SK-N-SH (cell line): ENCODE measurements at regions not wholly inside any gene's neighbourhood (a gene's known extent, or its start where the extent isn't known, plus 50 kb on each side); places are given as distances from the start of the nearest gene placed in this dataset.

Source experiments
- ELF1 ChIP-seq: IDR thresholded peaks from 2 replicates; pipeline ENCODE4 v1.4.0; 2012
- EP300 ChIP-seq, 2 experiments: IDR thresholded peaks; 2 replicates each; pipeline versions ENCODE4 v1.4.0 to v1.6.1; 2012; ENCODE audit warnings: borderline replicate concordance in 1 of 2, low read depth in 1 of 2, low read length in 1 of 2
- JUND ChIP-seq: IDR thresholded peaks from 2 replicates; pipeline ENCODE4 v1.4.0; 2012
- MXI1 ChIP-seq: IDR thresholded peaks from 2 replicates; pipeline ENCODE4 v1.6.1; 2012; ENCODE audit warnings: mild to moderate bottlenecking, low read depth, low read length, improper control_type of control experiment
- SIN3A ChIP-seq: IDR thresholded peaks from 2 replicates; pipeline ENCODE4 v1.6.1; 2012; ENCODE audit warnings: low read depth, mild to moderate bottlenecking, low read length, moderate library complexity, borderline replicate concordance
- TCF12 ChIP-seq: IDR thresholded peaks from 2 replicates; pipeline ENCODE4 v1.4.0; 2012
- TF ChIP-seq, protein P1 (sequence below): fragments of 200-600 bp; sonication (generic); IDR thresholded peaks from 2 replicates; pipeline ENCODE4 v1.6.1; 2017; ENCODE audit warnings: antibody characterized with exemption, mild to moderate bottlenecking, moderate library complexity
- TF ChIP-seq, protein P2 (sequence below): IDR thresholded peaks from 2 replicates; pipeline ENCODE4; 2012
- TF ChIP-seq, protein P3 (sequence below): IDR thresholded peaks from 2 replicates; pipeline ENCODE4 v1.4.0; 2012; ENCODE audit warnings: low read depth
- TF ChIP-seq, protein P4 (sequence below): IDR thresholded peaks from 2 replicates; pipeline ENCODE4 v1.4.0; 2012; ENCODE audit warnings: low read depth, borderline replicate concordance
- TF ChIP-seq, protein P5 (sequence below): IDR thresholded peaks from 2 replicates; pipeline ENCODE4 v1.6.1; 2012; ENCODE audit warnings: mild to moderate bottlenecking, low read depth, low read length, moderate library complexity

DNA sequence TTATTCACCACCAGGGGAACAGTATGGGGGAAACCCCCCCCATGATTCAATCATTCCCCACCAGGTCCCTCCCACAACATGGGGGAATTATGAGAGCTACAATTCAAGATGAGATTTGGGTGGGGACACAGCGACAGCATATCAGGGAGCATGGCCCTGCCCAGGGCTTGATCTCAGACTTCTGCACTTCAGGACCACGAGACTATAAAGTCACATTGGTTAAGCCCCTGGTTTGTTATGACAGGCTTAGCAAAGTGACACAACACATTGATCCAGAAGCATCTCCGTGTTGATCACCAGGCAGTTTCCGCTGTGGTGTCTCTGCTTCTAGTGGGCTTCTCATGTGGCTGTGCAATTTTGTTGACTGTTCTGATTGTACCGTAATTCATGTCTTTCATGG is 312.7 kb upstream of the C1orf174 start:
- TF ChIP-seq JUND (no peak), SIN3A (no peak), EP300 (IDR thresholded peaks at IDR 0.05; ENCODE audit: borderline replicate concordance in 1 of 2, low read depth in 1 of 2, low read length in 1 of 2) (no peak), ELF1 (no peak), MXI1 (no peak), TCF12 (no peak)
- TF ChIP-seq, protein P1, sequence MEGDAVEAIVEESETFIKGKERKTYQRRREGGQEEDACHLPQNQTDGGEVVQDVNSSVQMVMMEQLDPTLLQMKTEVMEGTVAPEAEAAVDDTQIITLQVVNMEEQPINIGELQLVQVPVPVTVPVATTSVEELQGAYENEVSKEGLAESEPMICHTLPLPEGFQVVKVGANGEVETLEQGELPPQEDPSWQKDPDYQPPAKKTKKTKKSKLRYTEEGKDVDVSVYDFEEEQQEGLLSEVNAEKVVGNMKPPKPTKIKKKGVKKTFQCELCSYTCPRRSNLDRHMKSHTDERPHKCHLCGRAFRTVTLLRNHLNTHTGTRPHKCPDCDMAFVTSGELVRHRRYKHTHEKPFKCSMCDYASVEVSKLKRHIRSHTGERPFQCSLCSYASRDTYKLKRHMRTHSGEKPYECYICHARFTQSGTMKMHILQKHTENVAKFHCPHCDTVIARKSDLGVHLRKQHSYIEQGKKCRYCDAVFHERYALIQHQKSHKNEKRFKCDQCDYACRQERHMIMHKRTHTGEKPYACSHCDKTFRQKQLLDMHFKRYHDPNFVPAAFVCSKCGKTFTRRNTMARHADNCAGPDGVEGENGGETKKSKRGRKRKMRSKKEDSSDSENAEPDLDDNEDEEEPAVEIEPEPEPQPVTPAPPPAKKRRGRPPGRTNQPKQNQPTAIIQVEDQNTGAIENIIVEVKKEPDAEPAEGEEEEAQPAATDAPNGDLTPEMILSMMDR = no peak
- TF ChIP-seq, protein P2, sequence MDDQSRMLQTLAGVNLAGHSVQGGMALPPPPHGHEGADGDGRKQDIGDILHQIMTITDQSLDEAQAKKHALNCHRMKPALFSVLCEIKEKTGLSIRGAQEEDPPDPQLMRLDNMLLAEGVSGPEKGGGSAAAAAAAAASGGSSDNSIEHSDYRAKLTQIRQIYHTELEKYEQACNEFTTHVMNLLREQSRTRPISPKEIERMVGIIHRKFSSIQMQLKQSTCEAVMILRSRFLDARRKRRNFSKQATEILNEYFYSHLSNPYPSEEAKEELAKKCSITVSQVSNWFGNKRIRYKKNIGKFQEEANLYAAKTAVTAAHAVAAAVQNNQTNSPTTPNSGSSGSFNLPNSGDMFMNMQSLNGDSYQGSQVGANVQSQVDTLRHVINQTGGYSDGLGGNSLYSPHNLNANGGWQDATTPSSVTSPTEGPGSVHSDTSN = no peak
- TF ChIP-seq, protein P3, sequence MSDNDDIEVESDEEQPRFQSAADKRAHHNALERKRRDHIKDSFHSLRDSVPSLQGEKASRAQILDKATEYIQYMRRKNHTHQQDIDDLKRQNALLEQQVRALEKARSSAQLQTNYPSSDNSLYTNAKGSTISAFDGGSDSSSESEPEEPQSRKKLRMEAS = no peak
- TF ChIP-seq, protein P4, sequence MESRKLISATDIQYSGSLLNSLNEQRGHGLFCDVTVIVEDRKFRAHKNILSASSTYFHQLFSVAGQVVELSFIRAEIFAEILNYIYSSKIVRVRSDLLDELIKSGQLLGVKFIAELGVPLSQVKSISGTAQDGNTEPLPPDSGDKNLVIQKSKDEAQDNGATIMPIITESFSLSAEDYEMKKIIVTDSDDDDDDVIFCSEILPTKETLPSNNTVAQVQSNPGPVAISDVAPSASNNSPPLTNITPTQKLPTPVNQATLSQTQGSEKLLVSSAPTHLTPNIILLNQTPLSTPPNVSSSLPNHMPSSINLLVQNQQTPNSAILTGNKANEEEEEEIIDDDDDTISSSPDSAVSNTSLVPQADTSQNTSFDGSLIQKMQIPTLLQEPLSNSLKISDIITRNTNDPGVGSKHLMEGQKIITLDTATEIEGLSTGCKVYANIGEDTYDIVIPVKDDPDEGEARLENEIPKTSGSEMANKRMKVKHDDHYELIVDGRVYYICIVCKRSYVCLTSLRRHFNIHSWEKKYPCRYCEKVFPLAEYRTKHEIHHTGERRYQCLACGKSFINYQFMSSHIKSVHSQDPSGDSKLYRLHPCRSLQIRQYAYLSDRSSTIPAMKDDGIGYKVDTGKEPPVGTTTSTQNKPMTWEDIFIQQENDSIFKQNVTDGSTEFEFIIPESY = no peak
- TF ChIP-seq, protein P5, sequence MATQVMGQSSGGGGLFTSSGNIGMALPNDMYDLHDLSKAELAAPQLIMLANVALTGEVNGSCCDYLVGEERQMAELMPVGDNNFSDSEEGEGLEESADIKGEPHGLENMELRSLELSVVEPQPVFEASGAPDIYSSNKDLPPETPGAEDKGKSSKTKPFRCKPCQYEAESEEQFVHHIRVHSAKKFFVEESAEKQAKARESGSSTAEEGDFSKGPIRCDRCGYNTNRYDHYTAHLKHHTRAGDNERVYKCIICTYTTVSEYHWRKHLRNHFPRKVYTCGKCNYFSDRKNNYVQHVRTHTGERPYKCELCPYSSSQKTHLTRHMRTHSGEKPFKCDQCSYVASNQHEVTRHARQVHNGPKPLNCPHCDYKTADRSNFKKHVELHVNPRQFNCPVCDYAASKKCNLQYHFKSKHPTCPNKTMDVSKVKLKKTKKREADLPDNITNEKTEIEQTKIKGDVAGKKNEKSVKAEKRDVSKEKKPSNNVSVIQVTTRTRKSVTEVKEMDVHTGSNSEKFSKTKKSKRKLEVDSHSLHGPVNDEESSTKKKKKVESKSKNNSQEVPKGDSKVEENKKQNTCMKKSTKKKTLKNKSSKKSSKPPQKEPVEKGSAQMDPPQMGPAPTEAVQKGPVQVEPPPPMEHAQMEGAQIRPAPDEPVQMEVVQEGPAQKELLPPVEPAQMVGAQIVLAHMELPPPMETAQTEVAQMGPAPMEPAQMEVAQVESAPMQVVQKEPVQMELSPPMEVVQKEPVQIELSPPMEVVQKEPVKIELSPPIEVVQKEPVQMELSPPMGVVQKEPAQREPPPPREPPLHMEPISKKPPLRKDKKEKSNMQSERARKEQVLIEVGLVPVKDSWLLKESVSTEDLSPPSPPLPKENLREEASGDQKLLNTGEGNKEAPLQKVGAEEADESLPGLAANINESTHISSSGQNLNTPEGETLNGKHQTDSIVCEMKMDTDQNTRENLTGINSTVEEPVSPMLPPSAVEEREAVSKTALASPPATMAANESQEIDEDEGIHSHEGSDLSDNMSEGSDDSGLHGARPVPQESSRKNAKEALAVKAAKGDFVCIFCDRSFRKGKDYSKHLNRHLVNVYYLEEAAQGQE = no peak
